Chondrocyte (in vitro differentiated cells): ENCODE measurements at regions not wholly inside any gene's neighbourhood (a gene's known extent, or its start where the extent isn't known, plus 50 kb on each side); places are given as distances from the start of the nearest gene placed in this dataset.

ENCODE experiments used
- DNase-seq: peaks from one replicate; pipeline ENCODE4 v3.0.0; 2021; ENCODE audit warnings: mixed read lengths, low spot score
- H3K27ac Mint-ChIP-seq: one replicate; pipeline ENCODE4 v1.8.0; 2021; ENCODE audit warnings: mild to moderate bottlenecking, moderate library complexity, mixed read lengths; ENCODE audit not compliant: unreplicated experiment
- H3K27me3 Mint-ChIP-seq: 2 replicates; pipeline ENCODE4 v1.8.0; 2021; ENCODE audit warnings: low read depth, mixed read lengths
- H3K36me3 Mint-ChIP-seq: 2 replicates; pipeline ENCODE4 v1.8.0; 2021; ENCODE audit warnings: low read depth, mixed read lengths
- H3K4me1 Mint-ChIP-seq: 2 replicates; pipeline ENCODE4 v1.8.0; 2021; ENCODE audit warnings: low read depth, mild to moderate bottlenecking, mixed read lengths
- H3K4me3 Mint-ChIP-seq: one replicate; pipeline ENCODE4 v1.8.0; 2021; ENCODE audit warnings: mild to moderate bottlenecking, moderate library complexity, mixed read lengths; ENCODE audit not compliant: unreplicated experiment
- H3K9me3 Mint-ChIP-seq: 2 replicates; pipeline ENCODE4 v1.8.0; 2021; ENCODE audit warnings: low read depth, mixed read lengths
- CTCF ChIP-seq: fragments of 200-600 bp; sonication (generic); IDR thresholded peaks from 2 replicates; pipeline ENCODE4 v1.5.0; 2021; ENCODE audit warnings: antibody characterized with exemption, mild to moderate bottlenecking, moderate library complexity

- peak; percentile 86 for TF ChIP-seq CTCF
- Mint-ChIP-seq H3K36me3 (no peaks in the 10 kb centered on the region), H3K27ac (no peak overlapping the region), H3K27me3 (peaks cover 30% of the 10 kb centered on the region), H3K4me1 (no peaks in the 10 kb centered on the region), H3K9me3 (no peaks in the 10 kb centered on the region), H3K4me3 (no peak overlapping the region)
- DNase-seq: no peak
Measured at GRCh38 chr5:159444441-159445082, 114.3 kb upstream of the IL12B start.

DNA sequence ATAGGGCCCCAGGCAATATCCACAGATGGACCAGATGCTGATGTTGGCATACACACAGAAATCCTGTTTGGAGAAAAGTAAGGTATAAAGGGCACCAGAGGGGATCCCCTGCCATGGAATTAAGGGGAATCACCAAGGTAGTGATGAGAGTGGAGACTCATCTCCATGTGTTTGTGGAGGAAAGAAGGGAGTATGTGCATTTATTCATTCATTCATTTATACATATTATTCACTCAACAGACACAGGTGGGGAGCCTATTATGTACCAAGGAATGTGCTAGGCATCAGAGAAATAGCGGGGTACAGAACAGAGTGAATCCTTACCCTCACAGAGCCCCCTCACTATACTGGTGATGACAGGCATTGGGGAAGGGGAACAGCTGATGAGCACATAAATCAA lies 116.8 kb upstream of the IL12B start:
- Mint-ChIP-seq H3K36me3 (no peaks in the 10 kb centered on the region), H3K4me1 (peaks cover 9% of the 10 kb centered on the region), H3K4me3 (no peak overlapping the region), H3K27me3 (peaks cover 17% of the 10 kb centered on the region), H3K9me3 (no peaks in the 10 kb centered on the region), H3K27ac (no peak overlapping the region)
- TF ChIP-seq CTCF: no peak
- DNase-seq: no peak

DNA sequence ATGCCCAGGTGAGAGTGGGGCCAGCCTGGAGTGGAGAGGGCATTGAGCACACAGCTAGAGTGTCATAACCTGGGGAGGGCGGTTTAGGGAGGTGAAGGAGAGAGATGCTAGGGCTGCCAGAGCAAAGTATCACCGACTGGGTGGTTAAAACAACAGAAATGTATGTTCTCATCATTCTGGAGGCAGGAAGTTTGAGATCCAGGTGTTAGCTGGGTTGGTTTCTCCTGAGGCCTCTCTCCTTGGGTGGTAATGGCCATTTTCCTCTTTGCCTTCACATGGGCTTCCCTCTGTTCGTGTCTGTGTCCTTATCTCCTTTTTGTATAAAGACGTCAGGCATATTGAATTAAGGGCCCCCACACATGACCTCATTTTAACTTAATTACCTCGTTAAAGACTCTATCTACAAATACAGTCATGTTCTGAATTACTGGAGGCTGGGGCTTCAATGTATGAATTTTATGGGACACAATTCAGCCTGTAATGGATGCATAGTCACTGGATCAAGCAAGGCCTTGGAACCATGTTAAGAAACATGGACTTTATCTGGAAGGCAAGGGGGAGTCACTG lies 118.6 kb upstream of the IL12B start:
- DNase-seq: no peak
- Mint-ChIP-seq H3K9me3 (no peaks in the 10 kb centered on the region), H3K27me3 (peaks cover 11% of the 10 kb centered on the region), H3K4me1 (peaks cover 12% of the 10 kb centered on the region), H3K36me3 (no peaks in the 10 kb centered on the region), H3K27ac (no peak overlapping the region), H3K4me3 (no peak overlapping the region)
- TF ChIP-seq CTCF: no peak

GRCh38 chr5:159449925-159450324 lies 119.6 kb upstream of the IL12B start:
- Mint-ChIP-seq H3K9me3 (no peaks in the 10 kb centered on the region), H3K27ac (no peak overlapping the region), H3K27me3 (peaks cover 15% of the 10 kb centered on the region), H3K36me3 (no peaks in the 10 kb centered on the region), H3K4me1 (peaks cover 12% of the 10 kb centered on the region), H3K4me3 (no peak overlapping the region)
- no peak for DNase-seq
- TF ChIP-seq CTCF: no peak

DNA sequence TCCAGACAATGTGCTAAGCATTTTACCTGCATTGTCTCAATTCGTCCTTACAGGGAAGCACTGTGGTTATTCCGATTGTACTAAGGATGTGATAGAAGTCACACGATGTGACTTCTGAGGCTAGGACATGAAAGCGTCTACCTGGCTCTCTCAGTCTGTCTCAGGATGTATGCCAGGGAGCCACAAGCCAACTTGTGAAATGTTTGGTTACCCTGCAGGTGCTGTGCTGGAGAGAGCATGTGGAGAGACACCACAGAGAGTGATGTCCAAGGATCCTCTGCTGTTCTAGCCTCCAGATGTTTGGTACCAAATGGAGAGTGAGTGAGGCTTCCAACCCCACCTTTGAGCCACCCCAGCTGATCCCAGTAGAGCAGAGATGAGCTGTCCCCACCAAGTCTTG lies 120.1 kb upstream of the IL12B start:
- Mint-ChIP-seq H3K9me3 (no peaks in the 10 kb centered on the region), H3K4me3 (no peak overlapping the region), H3K36me3 (no peaks in the 10 kb centered on the region), H3K27ac (no peak overlapping the region), H3K4me1 (peaks cover 12% of the 10 kb centered on the region), H3K27me3 (peaks cover 15% of the 10 kb centered on the region)
- no peak for TF ChIP-seq CTCF
- no peak for DNase-seq
